ENCODE measurements at regions not wholly inside any gene's neighbourhood (a gene's known extent, or its start where the extent isn't known, plus 50 kb on each side); places are given as distances from the start of the nearest gene placed in this dataset.
"Not testable (repeated sequence)": the region's sequence is repeated elsewhere in the genome, so short reads cannot be mapped to it uniquely, and the experiment has no call there.

DNA sequence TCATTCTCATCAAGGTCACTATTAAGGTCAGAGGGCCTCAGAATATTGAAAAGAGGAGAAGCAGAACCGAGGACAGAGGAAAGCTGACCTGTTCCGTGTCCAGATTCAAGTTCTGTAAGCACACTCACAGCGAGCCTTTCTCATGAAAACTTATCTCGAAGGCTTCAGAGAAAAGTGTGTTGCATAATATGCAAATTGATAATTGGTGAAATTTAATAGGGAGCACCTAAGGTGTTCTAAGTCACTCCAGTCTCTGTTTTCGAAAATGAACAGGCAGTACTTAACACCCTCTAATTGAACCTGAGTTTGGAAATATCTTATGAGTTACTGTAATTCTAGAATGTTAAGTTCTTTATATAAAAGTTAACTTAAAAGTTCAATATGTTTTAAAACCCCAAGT is 181.2 kb upstream of the PDE10A start:
- Histone ChIP-seq H3K4me3 (no peak overlapping the region), H3K36me3 (ENCODE audit: insufficient read depth, low read length) (no peaks in the 10 kb centered on the region), H3K27ac (no peak overlapping the region), H3K9ac (ENCODE audit: insufficient read length) (no peak overlapping the region), H3K9me3 (ENCODE audit: low read depth, low read length) (no peaks in the 10 kb centered on the region)
- DNase-seq (ENCODE audit: low read depth, low spot score), result no peak
- TF ChIP-seq EZH2 (IDR thresholded peaks at IDR 0.05) (no peak), FOXP2 (optimal IDR thresholded peaks at IDR 0.05; ENCODE audit: control extremely low read depth, extremely low read length, insufficient read depth) (no peak), POLR2AphosphoS5 (IDR thresholded peaks at IDR 0.05; ENCODE audit: borderline replicate concordance, low read depth, low read length) (no peak)

DNA sequence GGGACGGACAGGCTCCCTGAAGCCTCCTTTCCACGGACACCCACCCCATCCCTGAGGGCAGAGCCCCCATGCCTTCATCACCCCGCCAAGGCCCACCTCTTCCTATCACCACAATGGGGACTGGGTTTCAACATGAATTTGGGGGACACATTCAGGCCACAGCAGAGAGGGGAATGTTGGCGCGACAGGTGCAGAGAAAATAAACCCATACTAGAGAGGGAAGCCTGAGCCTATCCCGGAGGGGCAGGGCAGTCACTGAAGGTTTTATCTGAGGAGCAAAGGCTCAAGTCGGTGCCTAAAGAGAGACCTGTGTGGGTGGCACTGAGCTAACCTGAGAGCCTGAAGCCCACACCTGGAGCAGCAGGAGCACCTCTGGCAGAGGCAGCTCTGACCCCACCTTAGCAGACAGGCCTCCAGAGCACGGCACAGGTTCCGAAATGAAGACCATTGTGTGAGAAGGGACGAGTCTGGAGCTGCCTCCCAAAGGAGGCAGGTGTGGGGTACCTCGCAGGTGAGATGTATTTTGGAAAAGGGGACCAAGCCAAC is 180.6 kb upstream of the PDE10A start:
- Histone ChIP-seq H3K36me3 (ENCODE audit: insufficient read depth, low read length) (no peaks in the 10 kb centered on the region), H3K9me3 (ENCODE audit: low read depth, low read length) (no peaks in the 10 kb centered on the region), H3K27ac (no peak overlapping the region), H3K4me3 (no peak overlapping the region), H3K9ac (ENCODE audit: insufficient read length) (no peak overlapping the region)
- TF ChIP-seq FOXP2 (optimal IDR thresholded peaks at IDR 0.05; ENCODE audit: control extremely low read depth, extremely low read length, insufficient read depth) (no peak), EZH2 (IDR thresholded peaks at IDR 0.05) (no peak), POLR2AphosphoS5 (IDR thresholded peaks at IDR 0.05; ENCODE audit: borderline replicate concordance, low read depth, low read length) (no peak)
- no peak for DNase-seq (ENCODE audit: low read depth, low spot score)

DNA sequence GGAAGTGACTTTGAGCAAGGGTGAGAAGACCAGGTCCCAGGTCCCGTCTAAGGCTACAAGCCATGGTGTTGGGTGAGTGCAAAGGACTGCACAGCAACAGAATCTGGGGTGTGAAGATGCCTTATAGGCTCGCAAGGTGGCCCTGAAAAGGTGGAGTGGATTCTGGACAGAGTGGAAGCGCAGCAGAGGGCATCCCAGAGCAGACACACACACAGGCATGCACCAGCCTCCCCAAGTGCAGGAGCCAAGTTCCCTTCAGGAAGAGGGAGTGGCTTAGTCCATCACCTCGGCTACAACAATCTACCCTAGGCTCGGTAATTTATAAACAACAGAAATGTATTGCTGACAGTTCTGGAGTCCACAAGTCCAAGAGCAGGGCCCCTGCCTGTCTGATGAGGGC is 180.1 kb upstream of the PDE10A start:
- no peaks in the 10 kb centered on the region for H3K36me3 ChIP-seq (ENCODE audit: insufficient read depth, low read length)
- DNase-seq (ENCODE audit: low read depth, low spot score), result no peak
- no peak overlapping the region for H3K9ac ChIP-seq (ENCODE audit: insufficient read length)
- H3K27ac ChIP-seq, result no peak overlapping the region
- H3K4me3 ChIP-seq, result no peak overlapping the region
- no peak for TF ChIP-seq EZH2 (IDR thresholded peaks at IDR 0.05)
- TF ChIP-seq POLR2AphosphoS5 (IDR thresholded peaks at IDR 0.05; ENCODE audit: borderline replicate concordance, low read depth, low read length), result no peak
- TF ChIP-seq FOXP2 (optimal IDR thresholded peaks at IDR 0.05; ENCODE audit: control extremely low read depth, extremely low read length, insufficient read depth), result no peak
- no peaks in the 10 kb centered on the region for H3K9me3 ChIP-seq (ENCODE audit: low read depth, low read length)

DNA sequence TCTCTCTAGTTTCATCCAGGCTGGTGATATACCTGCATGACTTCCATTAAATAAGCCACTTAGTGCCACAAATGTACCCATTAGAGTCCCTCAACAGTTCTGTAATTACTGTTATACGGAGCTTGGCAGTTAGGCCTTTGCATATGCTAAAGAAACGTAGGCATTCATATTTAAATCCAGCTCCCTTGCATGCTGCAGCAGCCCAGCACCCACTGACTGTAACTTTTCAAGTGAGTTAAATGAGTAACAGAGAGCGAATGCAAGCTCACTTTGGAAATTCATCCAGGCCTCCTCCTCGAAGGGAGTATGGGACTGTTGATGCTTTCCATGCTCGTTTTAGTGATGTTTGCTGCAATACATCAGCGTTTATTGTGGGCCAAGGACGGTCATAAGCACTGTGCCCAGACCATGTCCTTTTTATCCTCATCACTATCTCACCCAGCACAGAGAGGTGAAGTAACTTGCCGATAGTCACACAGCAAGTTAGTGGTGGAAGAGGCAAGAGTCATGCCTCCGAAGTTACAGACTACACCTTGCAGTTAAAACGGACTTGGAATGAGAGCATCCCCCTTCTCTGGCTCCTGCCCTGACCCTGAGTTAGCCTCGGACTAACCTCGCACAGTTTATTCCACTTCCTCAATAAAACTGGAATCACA is 179.4 kb upstream of the PDE10A start:
- no peaks in the 10 kb centered on the region for H3K36me3 ChIP-seq (ENCODE audit: insufficient read depth, low read length)
- DNase-seq (ENCODE audit: low read depth, low spot score), result no peak
- H3K4me3 ChIP-seq, result no peak overlapping the region
- no peak for TF ChIP-seq EZH2 (IDR thresholded peaks at IDR 0.05)
- TF ChIP-seq FOXP2 (optimal IDR thresholded peaks at IDR 0.05; ENCODE audit: control extremely low read depth, extremely low read length, insufficient read depth), result no peak
- TF ChIP-seq POLR2AphosphoS5 (IDR thresholded peaks at IDR 0.05; ENCODE audit: borderline replicate concordance, low read depth, low read length), result no peak
- H3K27ac ChIP-seq, result no peak overlapping the region
- no peaks in the 10 kb centered on the region for H3K9me3 ChIP-seq (ENCODE audit: low read depth, low read length)
- no peak overlapping the region for H3K9ac ChIP-seq (ENCODE audit: insufficient read length)

DNA sequence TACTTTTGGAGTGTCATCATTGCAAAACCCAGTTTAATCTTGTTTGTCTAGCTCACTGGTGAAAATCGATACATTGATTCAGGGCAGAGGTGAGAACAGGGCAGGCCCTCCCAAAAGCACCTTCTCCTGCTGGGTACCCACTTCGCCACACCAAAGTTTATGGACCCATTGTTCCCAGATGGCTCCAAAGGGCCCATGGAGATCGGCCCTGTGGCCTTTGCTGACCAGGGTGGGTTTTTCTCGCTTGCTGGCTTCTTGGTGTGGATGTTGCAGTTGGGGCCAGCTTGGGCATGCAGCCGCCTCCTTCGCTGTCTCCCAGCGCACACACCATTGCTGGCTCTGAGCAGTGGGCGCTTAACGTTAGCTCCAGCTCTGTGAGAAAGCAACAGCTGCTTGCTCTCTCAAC is 178.1 kb upstream of the PDE10A start:
- Histone ChIP-seq H3K4me3 (no peak overlapping the region), H3K36me3 (ENCODE audit: insufficient read depth, low read length) (no peaks in the 10 kb centered on the region), H3K9ac (ENCODE audit: insufficient read length) (no peak overlapping the region), H3K9me3 (ENCODE audit: low read depth, low read length) (no peaks in the 10 kb centered on the region), H3K27ac (no peak overlapping the region)
- TF ChIP-seq FOXP2 (optimal IDR thresholded peaks at IDR 0.05; ENCODE audit: control extremely low read depth, extremely low read length, insufficient read depth) (no peak), EZH2 (IDR thresholded peaks at IDR 0.05) (no peak), POLR2AphosphoS5 (IDR thresholded peaks at IDR 0.05; ENCODE audit: borderline replicate concordance, low read depth, low read length) (no peak)
- DNase-seq (ENCODE audit: low read depth, low spot score), result no peak

DNA sequence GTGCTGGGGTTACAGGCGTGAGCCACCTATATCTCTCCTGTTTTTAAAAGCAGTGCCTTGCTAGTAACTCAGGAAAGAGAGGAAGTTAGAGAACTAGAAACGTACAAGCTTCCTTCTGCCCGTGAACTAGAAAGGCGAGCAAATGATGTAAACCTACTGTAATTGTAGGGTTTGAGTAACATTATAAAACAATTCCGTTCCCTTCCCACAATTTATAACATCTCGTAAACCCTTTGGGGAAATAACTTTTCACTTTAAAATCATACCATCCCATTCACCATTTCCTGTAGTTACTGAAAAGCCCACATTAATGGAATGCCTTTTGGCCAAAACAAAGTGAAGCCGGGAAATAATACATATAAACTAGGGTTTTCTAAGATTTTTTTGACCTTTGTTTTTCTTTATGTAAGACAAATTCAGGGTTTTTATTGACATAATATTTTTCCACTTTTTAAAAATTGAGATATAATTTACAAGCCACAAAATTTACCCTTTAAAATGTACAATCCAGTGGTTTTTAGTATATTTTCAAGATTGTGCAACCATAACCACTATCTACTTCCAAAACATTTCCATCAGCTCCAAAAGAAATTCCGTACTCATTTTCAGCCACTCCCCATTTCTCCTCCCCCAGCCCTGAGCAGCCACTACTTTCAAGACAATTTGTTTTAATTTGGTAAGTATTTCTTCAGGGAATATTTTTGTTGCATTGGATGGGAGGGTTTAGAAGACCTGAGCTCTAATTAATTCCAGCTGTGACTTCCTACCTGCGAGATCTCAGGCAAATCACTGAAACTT is 175.1 kb upstream of the PDE10A start:
- H3K9ac ChIP-seq (ENCODE audit: insufficient read length), result no peak overlapping the region
- no peaks in the 10 kb centered on the region for H3K36me3 ChIP-seq (ENCODE audit: insufficient read depth, low read length)
- DNase-seq (ENCODE audit: low read depth, low spot score), result no peak
- no peaks in the 10 kb centered on the region for H3K9me3 ChIP-seq (ENCODE audit: low read depth, low read length)
- H3K27ac ChIP-seq, result no peak overlapping the region
- H3K4me3 ChIP-seq, result no peak overlapping the region
- TF ChIP-seq EZH2 (IDR thresholded peaks at IDR 0.05) (no peak), FOXP2 (optimal IDR thresholded peaks at IDR 0.05; ENCODE audit: control extremely low read depth, extremely low read length, insufficient read depth) (no peak), POLR2AphosphoS5 (IDR thresholded peaks at IDR 0.05; ENCODE audit: borderline replicate concordance, low read depth, low read length) (no peak)

DNA sequence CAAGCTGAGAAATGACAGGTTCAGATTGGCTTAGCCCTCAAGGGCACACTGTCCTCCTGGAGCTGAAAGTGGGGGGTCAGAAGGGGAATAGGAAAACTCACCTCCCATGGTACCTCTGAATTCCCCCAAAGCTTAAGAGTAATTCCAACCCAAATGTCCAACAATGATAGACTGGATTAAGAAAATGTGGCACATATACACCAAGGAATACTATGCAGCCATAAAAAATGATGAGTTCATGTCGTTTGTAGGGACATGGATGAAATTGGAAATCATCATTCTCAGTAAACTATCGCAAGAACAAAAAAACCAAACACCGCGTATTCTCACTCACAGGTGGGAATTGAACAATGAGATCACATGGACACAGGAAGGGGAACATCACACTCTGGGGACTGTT is 173.6 kb upstream of the PDE10A start:
- H3K4me3 ChIP-seq; H3K27ac ChIP-seq; H3K9ac ChIP-seq (ENCODE audit: insufficient read length); H3K9me3 ChIP-seq (ENCODE audit: low read depth, low read length); DNase-seq (ENCODE audit: low read depth, low spot score); H3K36me3 ChIP-seq (ENCODE audit: insufficient read depth, low read length): not testable (repeated sequence)

DNA sequence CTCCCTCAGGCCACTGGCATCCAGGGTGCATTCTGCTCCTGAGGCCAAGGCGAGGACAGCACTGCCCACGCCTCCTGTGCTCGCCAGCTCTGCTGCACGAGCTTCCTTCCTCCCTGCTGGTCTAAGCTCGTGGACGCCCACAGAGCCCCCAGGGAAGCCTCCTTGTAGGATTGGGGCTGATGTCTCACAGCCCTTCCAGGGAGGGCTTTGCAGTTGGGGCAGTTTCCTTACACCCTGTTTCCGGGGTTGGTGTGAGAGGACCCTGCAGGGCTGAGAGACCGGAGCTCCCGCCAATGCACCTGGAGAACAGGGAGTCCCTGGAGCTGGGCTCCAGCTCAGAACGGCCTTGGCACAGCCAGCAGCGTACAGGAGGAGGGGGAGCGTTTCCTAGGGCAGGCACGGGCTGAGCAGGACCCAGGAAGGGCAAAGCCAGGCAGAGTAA is 172.4 kb upstream of the PDE10A start:
- DNase-seq (ENCODE audit: low read depth, low spot score), result no peak
- H3K27ac ChIP-seq, result no peak overlapping the region
- no peaks in the 10 kb centered on the region for H3K36me3 ChIP-seq (ENCODE audit: insufficient read depth, low read length)
- H3K4me3 ChIP-seq, result no peak overlapping the region
- TF ChIP-seq EZH2 (IDR thresholded peaks at IDR 0.05) (no peak), POLR2AphosphoS5 (IDR thresholded peaks at IDR 0.05; ENCODE audit: borderline replicate concordance, low read depth, low read length) (no peak), FOXP2 (optimal IDR thresholded peaks at IDR 0.05; ENCODE audit: control extremely low read depth, extremely low read length, insufficient read depth) (no peak)
- H3K9me3 ChIP-seq (ENCODE audit: low read depth, low read length), result no peaks in the 10 kb centered on the region
- no peak overlapping the region for H3K9ac ChIP-seq (ENCODE audit: insufficient read length)

Measured in SK-N-MC (cell line).